Sigmoid colon (tissue), 4 donors: ENCODE measurements at regions not wholly inside any gene's neighbourhood (a gene's known extent, or its start where the extent isn't known, plus 50 kb on each side); places are given as distances from the start of the nearest gene placed in this dataset.

Experiments used
- EP300 ChIP-seq, 4 donors: sonication (generic); formaldehyde crosslinking; IDR thresholded peaks; one replicate each; pipeline ENCODE4 v1.6.1; 2017; ENCODE audit warnings: antibody characterized with exemption in 4 of 4
- TF ChIP-seq, protein P1 (sequence below), 4 experiments: fragments of 450-650 bp in 3 of 4; fragments of 200-600 bp in 1 of 4; IDR thresholded peaks; one replicate each; pipeline ENCODE4 v1.5.1; 2016 to 2019; ENCODE audit warnings: antibody characterized with exemption in 4 of 4, mild to moderate bottlenecking in 3 of 4, moderate library complexity in 2 of 4

DNA sequence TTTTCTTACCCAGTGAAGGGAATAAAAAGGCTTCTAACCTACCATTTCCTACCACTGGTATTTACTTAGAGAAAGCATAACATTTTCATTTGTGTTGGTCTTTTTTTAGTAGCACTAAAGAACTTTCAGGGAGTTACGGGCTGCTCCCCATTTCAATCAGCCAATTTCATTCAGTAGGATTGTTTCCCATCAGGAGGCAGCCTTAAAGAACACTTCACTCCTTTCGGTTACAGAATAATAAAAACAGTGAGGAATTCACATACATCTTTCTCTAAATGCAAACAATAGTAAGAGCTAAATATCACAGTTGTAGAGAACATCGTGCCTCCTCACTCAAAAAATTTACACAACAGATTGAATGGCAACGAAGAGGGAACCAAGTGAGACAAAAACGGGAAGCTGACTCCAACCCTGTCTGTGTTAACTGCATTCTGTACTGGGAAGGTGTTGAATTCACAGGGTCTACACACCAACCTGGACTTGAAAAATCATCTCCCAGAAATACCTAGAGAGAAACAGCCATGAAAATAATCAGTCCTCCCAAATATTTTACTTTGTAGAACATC is 55.5 kb upstream of the ABLIM1 start:
- TF ChIP-seq, protein P1, sequence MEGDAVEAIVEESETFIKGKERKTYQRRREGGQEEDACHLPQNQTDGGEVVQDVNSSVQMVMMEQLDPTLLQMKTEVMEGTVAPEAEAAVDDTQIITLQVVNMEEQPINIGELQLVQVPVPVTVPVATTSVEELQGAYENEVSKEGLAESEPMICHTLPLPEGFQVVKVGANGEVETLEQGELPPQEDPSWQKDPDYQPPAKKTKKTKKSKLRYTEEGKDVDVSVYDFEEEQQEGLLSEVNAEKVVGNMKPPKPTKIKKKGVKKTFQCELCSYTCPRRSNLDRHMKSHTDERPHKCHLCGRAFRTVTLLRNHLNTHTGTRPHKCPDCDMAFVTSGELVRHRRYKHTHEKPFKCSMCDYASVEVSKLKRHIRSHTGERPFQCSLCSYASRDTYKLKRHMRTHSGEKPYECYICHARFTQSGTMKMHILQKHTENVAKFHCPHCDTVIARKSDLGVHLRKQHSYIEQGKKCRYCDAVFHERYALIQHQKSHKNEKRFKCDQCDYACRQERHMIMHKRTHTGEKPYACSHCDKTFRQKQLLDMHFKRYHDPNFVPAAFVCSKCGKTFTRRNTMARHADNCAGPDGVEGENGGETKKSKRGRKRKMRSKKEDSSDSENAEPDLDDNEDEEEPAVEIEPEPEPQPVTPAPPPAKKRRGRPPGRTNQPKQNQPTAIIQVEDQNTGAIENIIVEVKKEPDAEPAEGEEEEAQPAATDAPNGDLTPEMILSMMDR (IDR thresholded peaks at IDR 0.05), result no peak
- no peak for TF ChIP-seq EP300 (IDR thresholded peaks at IDR 0.05)
